ENCODE measurements at regions not wholly inside any gene's neighbourhood (a gene's known extent, or its start where the extent isn't known, plus 50 kb on each side); places are given as distances from the start of the nearest gene placed in this dataset.
"Not testable (repeated sequence)": the region's sequence is repeated elsewhere in the genome, so short reads cannot be mapped to it uniquely, and the experiment has no call there.

GRCh38 chr15:38992506-38992905 lies 427.9 kb upstream of the RASGRP1 start:
- no peak for DNase-seq

DNA sequence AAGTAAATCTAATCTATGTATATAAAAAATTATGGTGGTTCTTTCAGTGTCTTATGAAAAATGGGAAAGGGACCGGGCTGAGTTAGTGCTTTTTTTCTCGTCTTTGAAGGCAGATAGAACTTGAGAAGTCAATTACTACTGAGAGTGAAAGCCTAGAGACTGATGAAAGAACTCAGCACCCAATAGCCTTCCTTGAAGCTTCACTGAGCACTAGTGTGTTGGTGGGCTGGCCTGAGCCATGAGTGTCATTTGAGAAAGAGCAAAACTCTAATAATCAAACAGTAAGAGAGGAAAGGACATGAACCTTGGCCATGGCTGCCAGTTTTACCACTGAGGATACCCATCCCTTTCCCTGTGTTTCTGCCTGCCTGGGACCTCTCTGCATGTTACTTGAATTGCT lies 428.3 kb upstream of the RASGRP1 start:
- no peak for DNase-seq

DNA sequence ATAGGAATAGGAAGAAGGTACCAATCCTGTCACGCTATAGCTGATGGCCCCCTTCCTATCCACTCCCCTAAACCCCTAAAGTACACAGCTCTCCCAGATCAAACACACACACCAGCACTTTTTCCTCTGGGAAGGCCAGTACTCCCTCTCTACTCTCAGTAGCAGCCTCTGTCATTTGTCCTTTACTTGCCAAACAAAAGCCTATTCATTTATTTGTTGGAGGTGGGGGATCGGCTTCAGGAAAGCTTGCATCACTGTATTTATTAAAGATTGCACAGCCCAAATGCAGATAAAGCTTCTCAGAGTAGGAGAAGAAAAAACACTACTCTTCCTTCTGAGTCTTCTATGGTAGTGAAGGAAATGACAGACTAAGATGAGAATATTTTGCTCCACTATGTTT lies 429.7 kb upstream of the RASGRP1 start:
- DNase-seq: no peak

- DNase-seq: no peak
These were observed 431.6 kb upstream of the RASGRP1 start for GRCh38 chr15:38996111-38996631.

DNA sequence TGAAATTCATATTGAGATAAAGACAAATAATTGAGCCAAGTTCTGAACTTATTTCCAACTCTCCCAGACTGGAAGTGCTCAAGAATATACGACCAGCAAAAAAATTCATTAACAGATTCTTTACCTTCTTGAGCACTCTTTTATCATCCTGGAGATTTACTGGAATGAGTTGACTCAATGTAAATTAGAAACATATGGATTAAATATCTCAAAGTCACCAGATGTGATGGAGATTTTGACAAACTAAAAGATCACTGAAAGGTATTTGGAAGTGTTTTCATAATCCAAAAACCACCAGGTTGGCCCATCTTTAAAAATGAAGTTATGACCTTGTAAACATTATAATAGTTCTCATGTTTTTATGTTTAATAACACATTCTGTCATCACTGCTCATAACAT lies 433.2 kb upstream of the RASGRP1 start:
- DNase-seq: no peak

DNA sequence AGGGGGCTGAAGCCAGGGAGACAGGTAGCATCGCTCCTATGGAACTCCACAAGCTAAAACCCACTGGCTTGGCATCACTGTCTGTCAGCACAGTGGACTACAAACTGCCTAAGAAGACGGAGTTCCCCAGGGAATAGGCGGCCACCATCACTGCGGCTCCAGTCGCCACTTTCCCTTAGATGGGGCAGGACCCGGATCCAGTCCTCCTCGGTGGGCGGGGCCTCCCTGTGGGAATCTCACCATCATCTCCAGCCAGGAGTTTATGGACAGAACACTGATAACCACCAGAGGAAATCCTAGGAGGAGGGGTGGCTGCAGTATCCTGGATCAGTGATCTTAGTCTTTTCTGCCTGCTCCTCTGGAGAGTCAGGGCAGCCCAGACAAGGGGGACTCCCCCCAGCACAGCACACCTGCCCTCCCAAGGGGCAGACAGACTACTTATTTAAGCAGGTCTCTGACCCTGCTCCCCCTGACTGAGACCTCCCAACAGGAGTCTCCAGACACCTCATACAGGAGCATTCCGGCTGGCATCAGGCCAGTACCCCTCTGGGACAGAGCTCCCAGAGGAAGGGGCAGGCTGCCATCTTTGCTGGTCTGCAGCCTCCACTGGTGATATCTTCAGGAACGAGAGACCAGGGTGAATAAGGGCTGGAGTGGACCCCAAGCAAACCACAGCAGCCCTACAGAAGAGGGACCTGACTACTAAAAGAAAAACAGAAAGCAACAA lies 435.6 kb upstream of the RASGRP1 start:
- no peak for DNase-seq

GRCh38 chr15:39009740-39010139 lies 445.1 kb upstream of the RASGRP1 start:
- no peak for DNase-seq

DNA sequence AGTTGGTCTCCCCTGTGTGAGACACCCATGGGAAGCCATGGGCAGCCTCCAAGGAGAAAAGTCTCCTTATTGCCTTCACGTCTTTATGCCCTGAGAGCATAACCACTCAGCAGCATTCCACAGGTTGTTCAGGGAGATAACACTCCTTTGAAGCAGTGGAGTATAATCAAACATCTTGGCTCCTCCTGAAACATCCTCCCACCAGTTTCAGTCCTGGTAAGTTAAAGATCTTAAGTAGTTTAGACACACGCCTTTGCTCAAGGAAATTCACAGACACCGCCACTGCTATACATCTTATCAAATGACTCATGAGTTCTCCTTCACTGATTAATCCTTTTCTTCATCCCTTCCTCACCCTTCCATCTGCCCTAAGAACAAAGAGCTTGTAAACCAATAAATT lies 446.5 kb upstream of the RASGRP1 start:
- DNase-seq: not testable (repeated sequence)

- DNase-seq: no peak
These were observed 448.6 kb upstream of the RASGRP1 start for GRCh38 chr15:39013262-39013661.

- no peak for DNase-seq
These were observed 450.1 kb upstream of the RASGRP1 start for GRCh38 chr15:39014682-39015081.

GRCh38 chr15:39016706-39017105 lies 452.1 kb upstream of the RASGRP1 start:
- no peak for DNase-seq

- no peak for DNase-seq
These were observed 454.4 kb upstream of the RASGRP1 start for GRCh38 chr15:39018966-39019365.

- DNase-seq: no peak
These were observed 456.7 kb upstream of the RASGRP1 start for GRCh38 chr15:39021341-39021740.

- no peak for DNase-seq
These were observed 458.1 kb upstream of the RASGRP1 start for GRCh38 chr15:39022532-39023305.

DNA sequence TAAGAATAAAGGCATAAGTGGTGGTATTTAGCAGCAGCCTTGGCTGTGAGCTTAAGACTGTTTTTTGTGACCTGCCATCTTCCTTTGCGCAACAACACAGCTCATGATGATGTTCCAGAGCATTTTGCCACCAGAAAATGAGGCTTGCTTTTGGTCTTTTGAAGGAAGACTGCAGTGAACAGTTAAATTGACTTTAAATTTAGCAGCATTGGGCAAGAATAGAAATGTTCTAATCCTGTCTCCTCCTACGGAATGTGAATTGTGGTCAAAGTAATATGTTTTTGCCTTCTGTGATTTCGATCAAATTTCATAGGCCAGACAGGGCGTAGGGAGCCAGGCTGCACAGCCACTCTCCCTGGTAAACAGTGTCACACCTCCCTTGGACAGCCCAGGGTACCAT lies 460.7 kb upstream of the RASGRP1 start:
- no peak for DNase-seq

DNA sequence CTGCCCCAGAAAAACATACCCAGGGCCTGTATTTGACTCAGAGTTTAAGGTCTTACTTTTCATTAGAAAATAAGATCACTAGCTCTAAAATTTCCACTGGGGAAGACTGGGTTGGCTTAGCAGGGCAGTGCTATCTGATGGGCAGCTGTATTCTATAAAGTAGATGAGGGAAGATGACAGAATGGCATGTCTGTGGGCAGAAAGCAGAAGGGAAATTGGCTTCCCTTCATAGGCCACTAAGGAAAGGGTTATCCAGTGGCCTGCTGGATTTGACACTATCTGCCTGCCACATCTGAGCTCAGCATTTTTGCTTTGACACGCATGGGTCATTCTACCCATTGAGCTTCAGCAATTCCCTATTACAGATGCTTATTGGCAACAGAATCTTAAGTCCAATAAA lies 461.3 kb upstream of the RASGRP1 start:
- DNase-seq: no peak

GRCh38 chr15:39028069-39028468 lies 463.5 kb upstream of the RASGRP1 start:
- no peak for DNase-seq

DNA sequence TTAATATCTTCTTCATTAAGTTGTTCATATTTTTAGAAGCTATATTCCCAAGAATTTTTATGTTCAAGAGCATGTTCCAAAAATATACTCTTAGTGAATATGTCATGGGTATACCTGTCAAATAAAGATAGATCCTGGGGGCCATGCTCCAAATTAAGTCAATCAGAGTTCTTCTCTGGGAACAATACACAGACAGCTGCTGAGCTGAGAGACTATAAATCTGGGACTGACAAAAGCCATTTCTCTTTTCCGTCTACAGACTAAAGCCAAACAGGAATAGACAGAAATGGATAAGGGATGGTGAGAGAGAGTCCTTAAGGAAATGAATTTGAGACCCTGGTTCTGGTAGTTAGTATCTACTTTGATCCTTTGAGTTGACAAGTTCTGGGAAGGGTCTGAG lies 465.1 kb upstream of the RASGRP1 start:
- DNase-seq: no peak

GRCh38 chr15:39030291-39031070 lies 465.9 kb upstream of the RASGRP1 start:
- DNase-seq: no peak

DNA sequence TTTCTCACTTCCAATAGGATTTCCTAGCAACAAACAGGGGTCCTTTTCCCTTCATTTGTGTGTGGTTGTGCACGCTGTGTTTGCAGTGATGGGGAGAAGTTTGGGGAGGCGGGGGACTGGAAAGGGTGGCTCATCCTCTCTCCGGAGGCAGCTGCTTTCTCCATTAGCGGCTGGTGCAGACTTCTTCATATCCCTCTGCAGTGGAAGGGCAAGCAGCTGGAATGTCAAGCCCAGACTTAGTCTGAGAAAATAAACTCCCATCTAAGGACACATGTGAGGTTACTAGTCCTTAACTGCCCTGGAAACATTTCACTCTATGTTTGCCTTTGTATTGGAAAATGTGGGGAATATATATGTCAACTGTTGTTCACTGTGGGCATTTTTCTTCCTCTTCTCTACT lies 467.0 kb upstream of the RASGRP1 start:
- no peak for DNase-seq

GRCh38 chr15:39034816-39035215 lies 470.2 kb upstream of the RASGRP1 start:
- no peak for DNase-seq

DNA sequence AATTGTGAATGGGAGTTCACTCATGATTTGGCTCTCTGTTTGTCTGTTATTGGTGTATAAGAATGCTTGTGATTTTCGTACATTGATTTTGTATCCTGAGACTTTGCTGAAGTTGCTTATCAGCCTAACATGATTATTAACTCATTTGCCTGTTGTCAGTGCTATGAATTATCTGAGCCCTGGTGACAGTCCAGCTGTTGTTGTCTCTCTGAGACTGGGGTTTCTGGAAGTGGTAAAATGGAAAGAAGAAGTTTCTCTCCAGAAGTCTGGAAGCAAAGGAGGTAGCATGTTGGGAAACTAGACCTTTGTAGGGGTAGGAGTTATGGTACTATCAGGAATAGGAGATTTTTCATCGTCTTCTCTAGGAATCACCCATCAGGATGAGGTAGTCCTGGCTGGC lies 473.0 kb upstream of the RASGRP1 start:
- DNase-seq: not testable (repeated sequence)

- DNase-seq: no peak
These were observed 476.2 kb upstream of the RASGRP1 start for GRCh38 chr15:39040861-39041260.
